Naive thymus-derived CD8-positive, alpha-beta T cell (primary cell): ENCODE measurements at regions not wholly inside any gene's neighbourhood (a gene's known extent, or its start where the extent isn't known, plus 50 kb on each side); places are given as distances from the start of the nearest gene placed in this dataset.

ENCODE experiments used
- ATAC-seq, 2 donors: fragments of 150-1000 bp; cut with Tn5 transposase in 1 of 2; sonication (Bioruptor Pico), chemical (Tn5 transposase) in 1 of 2; 1 replicate in 1 of 2; 2 replicates in 1 of 2; pipeline ENCODE4 v1.10.0; 2021; ENCODE audit warnings: mild to moderate bottlenecking in 2 of 2, moderate library complexity in 2 of 2
- POLR2A ChIA-PET: fragments of 350-600 bp; sonication (Branson Sonifier 250); formaldehyde crosslinking; loops from one replicate; lab custom pipeline; 2021; ENCODE audit warnings: antibody characterized with exemption; lab: Charles Lee
- DNase-seq, 10 donors: peaks; one replicate each; pipeline versions ENCODE4 v3.0.0 to v3.0.0-alpha.2; 2020 to 2022
- H3K27ac Mint-ChIP-seq, 10 donors: one replicate each; pipeline ENCODE4 v1.8.0; 2020 to 2022; ENCODE audit warnings: mild to moderate bottlenecking in 10 of 10, mixed read lengths in 10 of 10, moderate library complexity in 4 of 10, inconsistent platforms in 1 of 10
- H3K27me3 Mint-ChIP-seq, 5 donors: one replicate each; pipeline ENCODE4 v1.8.0; 2021 to 2022; ENCODE audit warnings: mixed read lengths in 5 of 5
- H3K36me3 Mint-ChIP-seq, 3 donors: one replicate each; pipeline ENCODE4 v1.8.0; 2020 to 2022; ENCODE audit warnings: mixed read lengths in 3 of 3, mild to moderate bottlenecking in 2 of 3, inconsistent platforms in 1 of 3
- H3K4me1 Mint-ChIP-seq, 4 donors: one replicate each; pipeline ENCODE4 v1.8.0; 2021 to 2022; ENCODE audit warnings: mixed read lengths in 4 of 4
- H3K4me3 Mint-ChIP-seq, 10 donors: one replicate each; pipeline ENCODE4 v1.8.0; 2020 to 2022; ENCODE audit warnings: mild to moderate bottlenecking in 10 of 10, mixed read lengths in 10 of 10, moderate library complexity in 6 of 10, inconsistent platforms in 1 of 10
- H3K9me3 Mint-ChIP-seq, 9 donors: one replicate each; pipeline ENCODE4 v1.8.0; 2020 to 2022; ENCODE audit warnings: mixed read lengths in 9 of 9, mild to moderate bottlenecking in 3 of 9, inconsistent platforms in 1 of 9, moderate library complexity in 1 of 9

GRCh38 chr6:165055231-165055630, 254.2 kb downstream of the C6orf118 start:
- Mint-ChIP-seq H3K27me3 (no peaks in the 10 kb centered on the region), H3K36me3 (peaks cover 0 to 4% (median 0%) of the 10 kb centered on the region in 3 donors), H3K9me3 (peaks cover 0 to 15% (median 5%) of the 10 kb centered on the region in 9 donors), H3K27ac (no peak overlapping the region), H3K4me1 (no peaks in the 10 kb centered on the region), H3K4me3 (no peak overlapping the region)
- POLR2A ChIA-PET = no interaction called here
- no peak for ATAC-seq
- DNase-seq = no peak

- Mint-ChIP-seq H3K27ac (no peak overlapping the region), H3K4me1 (no peaks in the 10 kb centered on the region), H3K27me3 (no peaks in the 10 kb centered on the region), H3K4me3 (no peak overlapping the region), H3K36me3 (peaks cover 0 to 4% (median 0%) of the 10 kb centered on the region in 3 donors), H3K9me3 (peaks cover 5 to 26% (median 14%) of the 10 kb centered on the region in 9 donors)
- no peak for DNase-seq
- ATAC-seq = no peak
- POLR2A ChIA-PET = no interaction called here
These were observed 256.6 kb downstream of the C6orf118 start for GRCh38 chr6:165052561-165053480.

DNA sequence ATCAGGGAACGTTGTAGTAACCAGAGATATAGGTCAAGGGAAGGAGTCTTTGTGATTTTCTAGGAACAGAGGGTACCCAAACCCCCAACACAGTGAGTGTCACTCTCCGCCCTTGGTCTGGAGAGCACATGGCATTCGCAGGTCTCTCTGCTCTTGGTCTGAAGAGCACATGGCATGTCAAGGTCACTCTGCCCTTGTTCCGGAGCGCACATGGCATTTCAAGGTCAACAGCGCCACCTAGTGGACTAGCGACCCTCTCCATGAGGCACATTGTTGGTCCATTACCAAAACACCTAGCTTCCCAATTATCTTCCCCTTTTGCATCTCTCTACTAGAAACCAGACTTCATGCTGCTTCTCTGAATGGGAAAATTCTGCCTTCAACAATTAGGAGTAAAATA, 260.0 kb downstream of the C6orf118 start:
- Mint-ChIP-seq H3K4me1 (no peaks in the 10 kb centered on the region), H3K36me3 (peaks cover 0 to 4% (median 0%) of the 10 kb centered on the region in 3 donors), H3K27ac (no peak overlapping the region), H3K4me3 (no peak overlapping the region), H3K9me3 (peaks cover 3 to 37% (median 24%) of the 10 kb centered on the region in 9 donors), H3K27me3 (no peaks in the 10 kb centered on the region)
- ATAC-seq (no peak), DNase-seq (no peak)
- POLR2A ChIA-PET = no interaction called here

GRCh38 chr6:165047952-165048351, 261.5 kb downstream of the C6orf118 start:
- no peak for DNase-seq
- no peak overlapping the region for H3K27ac Mint-ChIP-seq
- H3K36me3 Mint-ChIP-seq = peaks cover 0 to 4% (median 0%) of the 10 kb centered on the region in 3 donors
- no peaks in the 10 kb centered on the region for H3K27me3 Mint-ChIP-seq
- no peak for ATAC-seq
- POLR2A ChIA-PET = no interaction called here
- H3K4me1 Mint-ChIP-seq = no peaks in the 10 kb centered on the region
- H3K4me3 Mint-ChIP-seq = no peak overlapping the region
- peaks cover 5 to 41% (median 24%) of the 10 kb centered on the region in 9 donors for H3K9me3 Mint-ChIP-seq

DNA sequence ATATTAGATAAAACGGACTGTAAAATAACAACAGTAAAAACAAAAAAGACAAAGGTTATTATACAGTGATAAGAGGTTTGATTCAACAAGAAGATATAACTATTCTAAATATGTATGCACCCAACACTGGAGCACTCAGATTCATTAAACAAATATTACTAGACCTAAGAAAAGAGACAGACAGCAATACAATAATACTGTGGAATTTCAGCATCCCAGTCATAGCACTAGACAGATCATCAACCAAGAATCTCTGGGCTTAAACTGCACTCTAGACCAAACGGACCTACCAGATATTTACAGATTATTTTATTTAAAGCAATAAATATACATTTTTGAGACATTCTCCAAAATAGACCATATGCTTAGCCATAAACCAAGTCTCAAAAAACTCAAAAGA, 263.8 kb downstream of the C6orf118 start:
- no peaks in the 10 kb centered on the region for H3K4me1 Mint-ChIP-seq
- POLR2A ChIA-PET = no interaction called here
- H3K9me3 Mint-ChIP-seq = peaks cover 5 to 42% (median 25%) of the 10 kb centered on the region in 9 donors
- DNase-seq = no peak
- H3K27me3 Mint-ChIP-seq = no peaks in the 10 kb centered on the region
- ATAC-seq = no peak
- no peak overlapping the region for H3K4me3 Mint-ChIP-seq
- no peaks in the 10 kb centered on the region for H3K36me3 Mint-ChIP-seq
- H3K27ac Mint-ChIP-seq = no peak overlapping the region

- peaks cover 5 to 37% (median 16%) of the 10 kb centered on the region in 9 donors for H3K9me3 Mint-ChIP-seq
- no peak for ATAC-seq
- H3K4me3 Mint-ChIP-seq = no peak overlapping the region
- H3K36me3 Mint-ChIP-seq = no peaks in the 10 kb centered on the region
- no peak overlapping the region for H3K27ac Mint-ChIP-seq
- no peaks in the 10 kb centered on the region for H3K4me1 Mint-ChIP-seq
- POLR2A ChIA-PET = no interaction called here
- no peak for DNase-seq
- no peaks in the 10 kb centered on the region for H3K27me3 Mint-ChIP-seq
These were observed 266.5 kb downstream of the C6orf118 start for GRCh38 chr6:165042912-165043311.

DNA sequence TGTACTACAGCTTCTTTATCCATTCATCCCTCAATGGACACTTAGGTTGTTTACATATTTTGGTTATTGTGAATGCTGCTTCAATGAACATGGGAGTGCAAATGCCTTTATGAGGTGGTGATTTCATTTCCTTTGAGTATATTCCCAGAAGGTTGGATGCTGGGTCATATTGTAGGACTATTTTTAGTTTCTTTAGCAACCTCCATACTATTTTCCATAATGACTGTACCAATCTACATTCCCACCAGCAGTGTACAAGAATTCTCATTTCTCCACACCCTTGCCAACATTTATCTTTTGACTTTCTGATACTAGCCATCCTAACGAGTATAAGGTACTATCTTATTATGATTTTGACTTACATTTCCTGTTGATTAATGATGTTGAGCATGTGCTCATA, 269.0 kb downstream of the C6orf118 start:
- no peaks in the 10 kb centered on the region for H3K4me1 Mint-ChIP-seq
- DNase-seq (no peak), ATAC-seq (no peak)
- H3K27ac Mint-ChIP-seq = no peak overlapping the region
- peaks cover 0 to 6% (median 0%) of the 10 kb centered on the region in 5 donors for H3K27me3 Mint-ChIP-seq
- POLR2A ChIA-PET = no interaction called here
- no peak overlapping the region for H3K4me3 Mint-ChIP-seq
- H3K36me3 Mint-ChIP-seq = no peaks in the 10 kb centered on the region
- H3K9me3 Mint-ChIP-seq = peaks cover 2 to 28% (median 11%) of the 10 kb centered on the region in 9 donors

GRCh38 chr6:165034271-165034741, 275.1 kb downstream of the C6orf118 start:
- no peak for DNase-seq
- POLR2A ChIA-PET = no interaction called here
- H3K27me3 Mint-ChIP-seq = peaks cover 0 to 6% (median 0%) of the 10 kb centered on the region in 5 donors
- H3K4me1 Mint-ChIP-seq = no peaks in the 10 kb centered on the region
- H3K4me3 Mint-ChIP-seq = no peak overlapping the region
- peaks cover 0 to 18% (median 7%) of the 10 kb centered on the region in 9 donors for H3K9me3 Mint-ChIP-seq
- no peaks in the 10 kb centered on the region for H3K36me3 Mint-ChIP-seq
- no peak overlapping the region for H3K27ac Mint-ChIP-seq
- no peak for ATAC-seq

DNA sequence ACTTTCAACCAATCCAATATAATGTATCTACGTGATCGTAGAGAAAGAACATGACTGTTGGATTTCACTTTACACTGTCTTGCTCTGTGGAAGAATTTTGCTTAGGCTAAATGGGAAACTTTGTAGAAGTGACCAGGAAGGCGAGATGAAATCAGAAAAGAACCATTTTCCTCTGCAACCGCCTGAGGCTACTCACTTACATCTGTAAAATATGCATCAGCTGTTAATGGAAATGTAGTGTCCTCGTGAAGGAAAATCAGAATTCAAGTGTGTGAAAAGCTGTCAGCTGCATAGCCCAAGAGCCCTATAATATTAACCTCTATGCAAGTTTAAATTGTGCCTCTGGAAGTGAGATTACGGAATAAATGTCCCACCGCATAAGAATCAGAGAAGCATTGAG, 277.9 kb downstream of the C6orf118 start:
- Mint-ChIP-seq H3K36me3 (no peaks in the 10 kb centered on the region), H3K27me3 (no peaks in the 10 kb centered on the region), H3K4me3 (no peak overlapping the region), H3K9me3 (peaks cover 0 to 15% (median 5%) of the 10 kb centered on the region in 9 donors), H3K27ac (no peak overlapping the region), H3K4me1 (no peaks in the 10 kb centered on the region)
- DNase-seq (no peak), ATAC-seq (no peak)
- POLR2A ChIA-PET = no interaction called here

DNA sequence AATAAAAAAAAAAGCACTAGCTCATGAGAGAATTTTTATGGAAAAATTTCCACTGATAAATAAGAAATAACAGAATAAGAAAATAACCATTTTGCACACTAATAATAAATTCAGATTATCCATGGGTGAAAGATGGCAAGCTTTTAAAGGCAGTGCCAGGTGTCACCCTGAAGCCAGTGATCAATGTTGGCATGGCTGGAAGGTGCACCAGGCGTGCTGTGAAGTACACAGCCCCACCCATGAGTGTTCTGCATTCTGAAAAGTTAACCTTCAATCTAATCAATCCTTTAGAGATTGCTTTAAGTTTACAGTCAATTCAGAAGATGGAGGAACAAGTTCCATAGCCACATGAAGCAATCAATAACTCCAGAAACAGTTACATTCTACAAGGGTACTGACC, 284.4 kb downstream of the C6orf118 start:
- Mint-ChIP-seq H3K9me3 (peaks cover 0 to 21% (median 4%) of the 10 kb centered on the region in 9 donors), H3K36me3 (no peaks in the 10 kb centered on the region), H3K27ac (no peak overlapping the region), H3K4me3 (no peak overlapping the region), H3K27me3 (no peaks in the 10 kb centered on the region), H3K4me1 (no peaks in the 10 kb centered on the region)
- no peak for ATAC-seq
- DNase-seq = no peak
- POLR2A ChIA-PET = no interaction called here

GRCh38 chr6:165019681-165020080, 289.7 kb downstream of the C6orf118 start:
- H3K27ac Mint-ChIP-seq = no peak overlapping the region
- no peaks in the 10 kb centered on the region for H3K27me3 Mint-ChIP-seq
- no peak overlapping the region for H3K4me3 Mint-ChIP-seq
- no peak for ATAC-seq
- H3K36me3 Mint-ChIP-seq = no peaks in the 10 kb centered on the region
- no peak for DNase-seq
- H3K9me3 Mint-ChIP-seq = peaks cover 0 to 44% (median 7%) of the 10 kb centered on the region in 9 donors
- POLR2A ChIA-PET = no interaction called here
- H3K4me1 Mint-ChIP-seq = no peaks in the 10 kb centered on the region

DNA sequence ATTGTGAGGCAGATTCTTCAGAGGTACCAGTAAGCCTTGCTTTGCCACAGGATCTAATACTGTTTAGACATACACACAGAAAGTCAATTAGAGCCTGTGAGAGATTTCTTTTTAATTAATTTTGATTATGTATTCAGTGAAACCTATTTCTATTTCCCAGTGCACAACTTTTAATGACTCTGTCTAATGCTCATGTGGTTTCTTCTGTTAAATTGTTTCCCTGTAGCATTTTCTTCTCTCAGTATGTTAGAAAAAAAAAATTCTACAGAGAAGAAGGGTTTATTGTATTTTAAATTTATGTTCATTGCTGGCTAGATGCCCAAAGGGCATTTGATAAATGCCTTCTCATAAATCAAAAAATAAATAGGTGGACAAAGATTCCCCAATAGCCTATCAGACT, 293.7 kb downstream of the C6orf118 start:
- H3K9me3 Mint-ChIP-seq = peaks cover 0 to 35% (median 7%) of the 10 kb centered on the region in 9 donors
- DNase-seq = no peak
- H3K36me3 Mint-ChIP-seq = no peaks in the 10 kb centered on the region
- no peaks in the 10 kb centered on the region for H3K27me3 Mint-ChIP-seq
- no peak overlapping the region for H3K4me3 Mint-ChIP-seq
- no peaks in the 10 kb centered on the region for H3K4me1 Mint-ChIP-seq
- H3K27ac Mint-ChIP-seq = no peak overlapping the region
- POLR2A ChIA-PET = no interaction called here
- ATAC-seq = no peak

DNA sequence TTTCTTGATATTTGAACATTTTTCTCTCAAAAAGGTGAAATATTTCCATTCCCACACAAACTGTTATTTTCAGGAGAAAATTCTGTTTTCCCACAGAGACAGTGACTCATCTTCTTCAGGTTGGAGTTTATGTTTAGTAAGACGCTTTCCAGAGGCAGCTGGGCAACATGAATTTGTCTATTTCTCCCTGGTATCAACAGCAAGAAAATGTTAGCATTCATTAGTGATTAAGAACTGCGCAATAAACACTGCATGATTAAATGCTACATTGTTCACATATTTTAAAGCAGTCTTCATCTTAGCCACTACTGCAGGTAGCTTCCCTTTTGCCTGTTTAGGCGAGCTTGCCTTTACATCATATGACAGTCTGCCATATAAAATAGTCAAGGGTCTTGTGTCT, 295.7 kb downstream of the C6orf118 start:
- DNase-seq (no peak), ATAC-seq (no peak)
- no peaks in the 10 kb centered on the region for H3K27me3 Mint-ChIP-seq
- peaks cover 0 to 35% (median 4%) of the 10 kb centered on the region in 9 donors for H3K9me3 Mint-ChIP-seq
- no peaks in the 10 kb centered on the region for H3K36me3 Mint-ChIP-seq
- no peak overlapping the region for H3K4me3 Mint-ChIP-seq
- POLR2A ChIA-PET = no interaction called here
- no peak overlapping the region for H3K27ac Mint-ChIP-seq
- H3K4me1 Mint-ChIP-seq = no peaks in the 10 kb centered on the region
